CD4-positive, alpha-beta T cell treated with Interleukin-15 for 1 hour (primary cell): ENCODE measurements at regions not wholly inside any gene's neighbourhood (a gene's known extent, or its start where the extent isn't known, plus 50 kb on each side); places are given as distances from the start of the nearest gene placed in this dataset.

Experiments
- DNase-seq: peaks from one replicate; pipeline ENCODE4 v3.0.0-alpha.2; 2020

DNA sequence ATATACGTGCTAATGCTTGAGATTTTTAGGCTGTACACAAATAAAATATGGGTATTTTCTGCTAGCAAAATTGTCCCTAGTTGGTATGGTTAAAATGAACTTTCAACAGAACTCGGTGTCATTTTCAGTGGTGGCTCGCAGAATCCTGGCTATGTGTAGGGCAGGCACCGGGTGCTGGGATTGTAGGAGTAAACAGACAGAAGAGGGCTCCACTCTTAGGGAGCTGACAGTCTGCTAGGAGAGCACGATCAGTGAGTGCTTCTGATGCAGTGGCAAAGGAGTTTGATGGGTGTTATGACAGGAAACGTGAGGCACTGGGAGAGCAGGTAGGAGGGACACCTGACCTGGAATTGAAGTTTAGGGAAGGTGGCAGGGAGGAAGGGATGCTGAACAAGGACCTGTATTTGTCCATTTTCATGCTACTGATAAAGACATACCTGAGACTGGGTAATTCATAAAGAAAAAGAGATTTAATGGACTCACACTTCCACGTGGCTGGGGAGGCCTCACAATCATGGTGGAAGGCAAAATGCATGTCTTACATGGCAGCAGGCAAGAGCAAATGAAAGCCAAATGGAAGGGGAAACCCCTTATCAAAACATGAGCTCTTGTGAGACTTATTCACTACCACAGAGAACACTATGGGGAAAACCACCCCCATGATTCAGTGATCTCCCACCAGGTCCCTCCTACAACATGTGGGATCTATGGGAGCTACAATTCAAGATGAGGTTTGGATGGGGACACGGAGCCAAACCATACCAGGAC is 105.4 kb upstream of the LCLAT1 start:
- DNase-seq: no peak

GRCh38 chr2:30346471-30347169 is 100.4 kb upstream of the LCLAT1 start:
- no peak for DNase-seq

GRCh38 chr2:30348825-30349224 is 98.2 kb upstream of the LCLAT1 start:
- DNase-seq: no peak

- no peak for DNase-seq
These were observed 97.4 kb upstream of the LCLAT1 start for GRCh38 chr2:30349691-30350090.

DNA sequence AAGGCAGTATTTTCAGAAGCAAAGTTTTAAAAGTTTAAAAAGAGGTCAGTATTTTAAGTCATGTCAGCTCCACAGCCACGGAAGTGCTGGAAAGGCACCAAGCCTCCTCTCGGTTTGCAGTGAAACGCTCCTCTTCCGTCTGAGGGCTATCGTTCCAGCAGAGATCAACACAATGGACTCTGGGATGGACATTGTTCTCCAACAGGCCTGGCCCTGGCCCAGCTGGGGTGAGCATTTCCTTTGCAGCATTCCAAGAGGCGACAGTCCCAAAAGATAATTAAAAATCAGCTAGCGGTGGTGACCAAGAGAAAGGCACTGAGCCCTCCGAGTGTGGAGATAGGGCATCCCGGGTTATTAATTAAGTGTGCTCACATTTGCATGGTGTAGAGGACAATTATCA is 95.9 kb upstream of the LCLAT1 start:
- no peak for DNase-seq

DNA sequence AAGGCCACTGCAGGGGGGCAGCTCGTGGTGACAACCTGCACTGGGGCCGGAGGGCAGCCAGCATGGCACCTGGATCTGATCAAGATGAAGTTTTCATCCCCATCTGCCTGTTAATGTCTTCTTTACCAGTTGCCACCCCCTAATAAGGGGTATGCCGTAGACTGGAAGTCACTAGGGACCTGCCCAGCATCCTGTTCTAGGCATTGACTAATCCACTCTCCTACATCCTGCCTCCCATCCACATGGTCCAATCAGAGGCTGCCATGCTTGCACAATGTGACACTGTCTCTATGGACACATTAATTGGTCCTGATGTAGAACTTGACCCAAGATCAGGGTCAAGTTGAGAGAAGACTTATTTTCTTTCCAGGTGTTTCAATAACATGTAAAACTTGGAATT is 95.1 kb upstream of the LCLAT1 start:
- DNase-seq: no peak

- no peak for DNase-seq
These were observed 92.9 kb upstream of the LCLAT1 start for GRCh38 chr2:30354150-30354549.

DNA sequence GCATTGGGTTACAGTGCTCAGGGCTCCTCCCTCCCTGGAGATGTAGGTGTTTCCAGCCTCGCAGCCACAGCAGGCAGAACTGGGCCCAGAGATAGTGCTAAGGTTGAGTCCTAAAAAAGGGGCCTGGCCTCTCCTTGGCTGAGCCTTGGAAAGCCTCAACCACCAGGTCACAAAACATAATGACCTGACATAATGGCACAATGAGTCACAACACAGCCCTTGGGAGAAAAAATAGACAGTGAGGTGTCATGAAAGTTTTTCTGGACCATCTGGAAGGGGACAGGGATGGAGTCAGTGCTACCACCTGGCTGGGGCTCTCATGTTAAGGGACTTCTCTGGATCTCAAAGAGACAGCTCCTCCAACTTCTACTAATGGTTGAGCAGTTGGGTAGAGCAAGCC is 92.4 kb upstream of the LCLAT1 start:
- DNase-seq: no peak

DNA sequence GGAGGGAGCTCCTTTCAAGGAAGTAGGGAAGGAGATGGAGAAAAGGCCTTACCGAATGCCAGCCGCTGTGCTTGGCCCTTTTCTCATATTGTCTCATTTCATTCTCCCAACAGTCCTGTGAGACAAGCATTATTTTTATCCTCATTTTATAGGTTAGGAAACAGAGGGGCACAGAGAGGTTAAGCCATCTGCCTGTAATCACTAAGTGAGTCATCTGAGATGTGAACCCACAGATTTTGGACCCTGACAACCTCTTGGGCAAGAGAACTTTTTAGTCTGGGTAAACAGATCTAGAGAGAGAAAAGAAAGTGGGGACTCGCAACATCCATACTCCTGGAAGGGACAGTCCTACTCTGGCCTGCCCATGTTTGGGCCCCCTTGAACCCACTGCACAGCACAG is 91.7 kb upstream of the LCLAT1 start:
- no peak for DNase-seq

DNA sequence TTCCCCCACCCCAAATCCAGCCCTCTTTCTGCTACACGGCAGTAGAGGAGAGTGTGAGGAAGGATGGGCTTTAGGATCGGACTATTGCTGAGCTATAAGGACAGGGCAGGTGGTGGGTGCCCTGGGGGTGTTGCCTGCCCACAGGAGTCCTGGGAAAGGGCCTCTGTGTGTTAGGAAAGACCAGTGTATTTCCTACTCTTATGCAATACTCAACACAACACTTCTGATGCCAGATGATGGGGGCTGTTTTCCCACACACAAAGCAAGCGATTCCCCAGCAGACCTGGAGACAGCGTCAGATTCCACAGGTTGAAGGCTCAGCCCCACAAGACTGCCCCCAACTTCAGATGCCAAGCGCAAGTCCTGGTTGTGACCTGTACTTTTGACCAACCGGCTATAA is 91.0 kb upstream of the LCLAT1 start:
- no peak for DNase-seq

- DNase-seq: no peak
These were observed 90.3 kb upstream of the LCLAT1 start for GRCh38 chr2:30356776-30357175.

DNA sequence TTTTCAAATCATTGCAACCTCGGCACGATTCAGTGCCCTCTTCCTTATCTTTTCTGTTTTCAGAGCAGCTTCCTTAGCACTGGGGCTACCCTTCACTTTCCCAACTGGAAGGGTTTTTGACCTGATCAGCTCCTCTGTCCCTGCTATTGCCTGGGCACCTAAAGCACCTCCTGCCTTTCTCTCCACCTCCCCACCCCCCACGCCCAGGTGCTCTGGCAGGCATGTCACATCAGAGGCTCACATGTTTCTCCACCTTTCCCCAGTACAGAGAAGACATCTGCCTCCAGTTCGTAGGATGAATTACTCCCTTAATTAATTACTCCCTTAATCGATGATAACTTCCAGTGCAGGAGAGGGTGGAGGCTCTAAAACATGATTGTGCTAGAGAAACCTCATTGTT is 88.7 kb upstream of the LCLAT1 start:
- no peak for DNase-seq

DNA sequence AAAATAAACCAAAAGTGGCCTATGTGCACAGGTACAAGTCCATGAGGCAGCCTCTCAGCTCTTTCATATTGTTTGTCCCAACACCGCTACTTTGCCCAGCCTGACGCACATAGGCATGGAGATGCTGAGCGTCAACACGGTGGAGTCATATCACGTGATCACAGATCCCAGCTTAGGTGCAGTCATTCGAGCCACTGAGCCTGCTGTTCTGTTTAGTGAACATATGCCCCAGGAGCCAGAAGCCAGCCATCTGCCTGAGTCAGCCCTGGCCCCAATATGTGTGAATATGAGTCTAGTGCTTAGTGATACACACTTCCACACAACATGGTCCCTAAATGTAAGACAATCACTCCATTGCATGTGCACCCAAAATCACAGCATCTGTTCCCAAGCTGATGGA is 88.2 kb upstream of the LCLAT1 start:
- DNase-seq: no peak

DNA sequence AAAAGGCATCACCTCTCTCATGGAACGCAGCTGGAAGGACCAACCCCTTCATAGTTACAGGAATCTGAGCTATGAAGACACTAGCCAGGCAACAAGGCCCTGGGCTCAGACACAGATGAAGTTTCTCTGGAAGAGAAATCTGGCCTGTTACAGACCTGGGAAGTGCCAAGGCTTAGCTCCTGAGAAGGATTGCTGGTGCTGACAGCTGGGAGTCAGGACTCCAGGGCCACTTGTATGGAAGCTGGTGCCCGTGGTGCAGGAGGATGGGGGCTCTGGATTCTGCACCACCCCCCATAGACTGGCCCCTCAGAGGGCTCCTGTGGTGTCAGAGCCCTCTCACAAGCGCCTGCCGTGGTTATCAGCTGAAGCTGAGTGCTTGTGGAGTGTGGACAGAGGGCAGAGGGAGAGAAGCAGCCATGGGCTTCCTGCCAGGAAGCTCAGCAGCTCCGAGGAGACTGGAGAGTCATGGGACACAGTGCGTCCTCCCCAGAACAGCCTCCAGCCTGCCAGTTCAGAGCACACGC is 87.3 kb upstream of the LCLAT1 start:
- no peak for DNase-seq

DNA sequence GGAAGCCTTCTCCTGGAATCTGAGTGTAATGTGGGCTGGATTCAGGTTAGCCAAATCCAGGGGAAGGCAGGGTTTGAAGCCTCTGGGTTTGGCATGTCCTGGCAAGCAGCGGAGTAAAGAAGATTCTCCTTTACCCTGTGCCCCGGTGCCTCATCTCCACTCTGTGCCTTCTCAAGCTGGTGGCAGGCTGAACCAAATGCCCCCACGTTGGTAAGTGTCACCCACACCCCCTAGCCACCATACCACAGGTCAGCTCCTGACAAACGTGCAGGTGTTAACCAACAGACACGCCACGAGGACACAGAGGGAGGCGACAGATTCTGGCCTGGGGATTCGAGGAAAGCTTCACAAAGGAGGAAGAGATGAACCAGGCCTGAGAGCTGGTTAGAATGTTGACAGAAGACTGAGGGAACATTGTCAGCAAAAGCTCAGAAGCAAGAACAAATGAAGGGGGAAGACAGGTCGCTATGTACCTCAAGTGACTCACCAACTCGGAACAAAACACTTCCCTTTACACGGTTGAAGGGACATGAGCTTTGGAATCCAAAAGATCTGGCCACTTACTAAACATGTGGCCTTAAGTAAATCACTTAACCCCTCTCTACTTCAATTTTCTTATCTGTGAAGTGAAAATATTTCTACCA is 85.2 kb upstream of the LCLAT1 start:
- no peak for DNase-seq

GRCh38 chr2:30362468-30363081 is 84.5 kb upstream of the LCLAT1 start:
- no peak for DNase-seq

- DNase-seq: no peak
These were observed 83.6 kb upstream of the LCLAT1 start for GRCh38 chr2:30363406-30363805.

- no peak for DNase-seq
These were observed 81.8 kb upstream of the LCLAT1 start for GRCh38 chr2:30365201-30365600.

DNA sequence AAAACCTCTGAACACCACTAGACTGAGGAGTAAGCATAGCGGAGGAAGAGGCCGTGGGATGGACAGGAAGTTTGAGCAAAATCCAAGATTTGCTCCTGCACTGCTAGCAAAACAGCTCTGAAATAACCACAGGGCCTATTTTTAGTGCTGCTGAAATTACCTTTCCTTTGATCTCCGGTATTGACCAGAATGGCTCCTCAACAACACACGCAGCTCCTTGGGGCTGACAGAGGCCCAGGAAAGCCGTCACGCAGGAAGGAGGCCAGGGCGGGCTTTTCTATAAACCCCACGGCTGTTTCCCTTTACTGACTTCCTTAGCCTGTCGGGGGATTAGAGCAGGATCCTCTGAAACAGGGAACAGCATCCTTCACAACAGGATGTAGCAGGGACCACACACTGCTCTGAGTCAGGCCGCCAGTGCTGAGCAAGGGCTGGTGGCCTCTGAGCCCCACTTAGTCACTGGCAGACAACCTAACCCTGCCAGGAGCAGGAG is 80.8 kb upstream of the LCLAT1 start:
- no peak for DNase-seq

DNA sequence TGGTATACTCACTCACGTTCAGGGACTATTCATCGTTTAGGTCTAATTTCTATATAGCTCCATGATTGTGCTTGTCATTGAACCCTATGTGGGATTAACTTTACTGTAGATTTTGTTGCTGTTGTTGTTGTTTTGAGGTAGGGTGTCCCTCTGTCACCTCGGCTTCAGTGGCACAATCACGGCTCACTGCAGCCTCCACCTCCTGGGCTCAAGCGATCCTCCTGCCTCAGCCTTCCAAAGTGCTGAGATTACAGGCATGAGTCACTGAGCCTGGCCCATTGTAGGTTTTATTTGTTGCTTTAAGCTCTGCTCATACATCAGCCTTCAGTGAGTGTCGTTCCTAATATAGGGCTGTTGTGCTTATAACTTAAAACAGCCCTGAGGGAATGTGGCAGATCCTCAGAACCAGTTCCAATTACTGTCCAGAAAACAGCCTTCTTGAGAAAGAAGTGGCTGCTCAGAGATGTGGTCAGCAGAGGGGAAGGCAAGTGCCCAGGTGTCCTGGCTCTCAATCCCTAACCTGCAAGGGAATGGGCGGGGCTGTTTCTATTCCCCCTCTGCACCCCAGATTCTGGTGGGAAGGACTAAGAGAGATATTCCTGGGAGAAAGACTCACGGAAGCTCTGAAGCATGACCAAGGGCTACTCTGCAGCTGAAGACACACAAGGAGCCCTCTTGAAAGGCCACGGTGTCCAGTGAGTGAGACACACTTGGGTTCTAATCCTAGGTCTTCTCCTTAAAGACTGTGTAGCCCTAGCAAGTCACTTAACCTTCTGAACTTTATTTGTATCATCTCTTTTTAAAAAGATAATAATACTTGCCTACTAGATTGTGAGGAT is 79.6 kb upstream of the LCLAT1 start:
- DNase-seq: no peak

DNA sequence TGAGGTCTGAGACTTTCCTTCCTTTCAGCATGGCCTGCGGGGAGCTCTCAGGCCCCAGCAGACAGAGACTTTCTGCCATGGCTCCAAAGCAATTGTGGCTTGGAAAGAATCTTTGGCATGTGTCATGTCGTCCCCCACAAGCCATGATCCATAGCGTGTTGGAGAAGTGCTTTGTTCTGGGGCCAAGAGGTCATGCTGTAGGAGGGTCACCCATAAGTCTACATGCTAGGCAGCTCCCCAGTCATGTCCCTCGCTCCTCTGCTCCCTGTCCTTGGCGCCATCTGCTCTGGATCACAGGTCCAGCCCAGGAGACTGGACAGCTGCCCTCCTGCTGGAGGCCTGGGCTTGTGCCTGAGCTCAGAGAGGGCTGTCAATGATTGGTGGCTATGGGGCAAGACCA is 78.8 kb upstream of the LCLAT1 start:
- no peak for DNase-seq

DNA sequence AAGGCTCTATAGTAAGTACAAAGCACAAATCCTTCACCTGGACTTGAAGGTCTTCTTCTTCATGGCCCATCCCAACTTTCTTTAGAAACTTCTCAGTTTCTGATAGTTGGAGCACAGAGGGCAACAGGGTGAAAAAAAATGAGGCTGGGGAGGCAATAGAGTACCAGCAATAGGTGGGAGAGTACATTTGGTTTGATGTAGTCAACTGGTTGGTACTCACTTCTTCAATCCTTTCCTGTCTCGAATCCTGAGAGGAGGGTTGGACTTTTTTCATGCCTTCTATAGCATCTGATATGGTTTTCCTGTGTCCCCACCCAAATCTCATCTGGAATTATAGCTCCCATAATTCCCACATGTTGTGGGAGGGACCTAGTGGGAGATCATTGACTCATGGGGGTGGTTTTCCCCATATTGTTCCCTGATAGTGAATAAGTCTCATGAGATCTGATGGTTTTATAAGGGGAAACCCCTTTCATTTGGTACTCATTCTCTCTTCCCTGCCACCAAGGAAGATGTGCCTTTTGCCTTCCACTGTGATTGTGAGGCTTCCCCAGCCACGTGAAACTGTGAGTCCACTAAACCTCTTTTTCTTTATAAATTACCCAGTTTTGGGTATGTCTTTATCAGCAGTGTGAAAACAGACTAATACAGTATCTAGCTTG is 75.9 kb upstream of the LCLAT1 start:
- no peak for DNase-seq
